Endothelial cell of umbilical vein (primary cell): ENCODE measurements at regions not wholly inside any gene's neighbourhood (a gene's known extent, or its start where the extent isn't known, plus 50 kb on each side); places are given as distances from the start of the nearest gene placed in this dataset.

Experiments
- BruUV-seq: library from RNA; stranded (reverse); fragments of 400-500 nt; replicated peaks from 2 replicates; lab custom pipeline; 2021; lab: Mats Ljungman, UMichigan
- CTCF ChIA-PET: fragments of 300-600, 350-600 bp; sonication (Branson Sonifier 250); formaldehyde crosslinking; loops from one replicate; lab custom pipeline; 2021; ENCODE audit warnings: antibody characterized with exemption, inconsistent platforms; lab: Charles Lee
- POLR2A ChIA-PET: fragments of 300-600, 350-600 bp; sonication (Branson Sonifier 250); formaldehyde crosslinking; loops from one replicate; lab custom pipeline; 2021; ENCODE audit warnings: antibody characterized with exemption, inconsistent platforms; lab: Charles Lee
- DNase-seq: peaks from one replicate; pipeline ENCODE4 v3.0.0-alpha.2; 2011; ENCODE audit warnings: low read depth, low spot score
- FAIRE-seq: peaks from 2 replicates; lab custom pipeline; 2011; peaks lifted over from hg19 to GRCh38; lab: Jason Lieb, UNC
- H2AFZ ChIP-seq: 2 replicates; pipeline ENCODE4 v1.6.0; 2012; ENCODE audit warnings: low read depth, low read length, control low read depth, inconsistent platforms
- H3K27ac ChIP-seq: 2 replicates; pipeline ENCODE4 v1.5.1; 2011; ENCODE audit warnings: low read depth, mild to moderate bottlenecking, control low read depth, low read length, moderate library complexity; ENCODE audit not compliant: insufficient read depth
- H3K27me3 ChIP-seq, 2 experiments: 2 replicates each; pipeline versions ENCODE4 v1.6.0 to v1.6.1; 2011; ENCODE audit warnings: low read length in 2 of 2, mixed read lengths in 1 of 2; ENCODE audit not compliant: control insufficient read depth in 2 of 2, insufficient read depth in 2 of 2
- H3K36me3 ChIP-seq, 2 experiments: 2 replicates in 1 of 2; 3 replicates in 1 of 2; pipeline ENCODE4 v1.5.1; 2011; ENCODE audit warnings: low read length in 2 of 2, mild to moderate bottlenecking in 1 of 2, moderate library complexity in 1 of 2; ENCODE audit not compliant: control insufficient read depth in 2 of 2, insufficient read depth in 2 of 2; ENCODE audit errors: extremely low read depth in 1 of 2
- H3K4me1 ChIP-seq: 3 replicates; pipeline ENCODE4 v1.5.1; 2011; ENCODE audit warnings: mild to moderate bottlenecking, low read length; ENCODE audit not compliant: control insufficient read depth, insufficient read depth; ENCODE audit errors: extremely low read depth
- H3K4me2 ChIP-seq: 2 replicates; pipeline ENCODE4 v1.6.1; 2011; ENCODE audit warnings: low read length, control low read depth, mixed read lengths; ENCODE audit not compliant: insufficient read depth
- H3K4me3 ChIP-seq, 3 experiments: fragments of 200-600 bp in 1 of 3; sonication (generic), shearing (Covaris generic) in 1 of 3; replicated peaks in 1 of 3; 2 replicates each; pipeline ENCODE4 v1.5.1; 2011 to 2016; ENCODE audit warnings: control low read depth in 3 of 3, low read length in 3 of 3, mild to moderate bottlenecking in 2 of 3, inconsistent platforms in 1 of 3, low read depth in 1 of 3, moderate library complexity in 1 of 3; ENCODE audit not compliant: insufficient read depth in 1 of 3
- H3K79me2 ChIP-seq: 2 replicates; pipeline ENCODE4 v1.6.0; 2012; ENCODE audit warnings: low read length, inconsistent platforms; ENCODE audit not compliant: control insufficient read depth, insufficient read depth
- H3K9ac ChIP-seq: replicated peaks from 2 replicates; pipeline ENCODE3; 2011; ENCODE audit warnings: low read length, control low read depth; ENCODE audit not compliant: insufficient read depth; ENCODE audit errors: extremely low read depth
- H3K9me1 ChIP-seq: replicated peaks from 3 replicates; pipeline ENCODE4 v1.6.0; 2011; ENCODE audit warnings: mild to moderate bottlenecking, low read length; ENCODE audit not compliant: control insufficient read depth, insufficient read depth; ENCODE audit errors: extremely low read depth
- H3K9me3 ChIP-seq: replicated peaks from 2 replicates; pipeline ENCODE4 v1.5.1; 2012; ENCODE audit warnings: low read length, inconsistent platforms; ENCODE audit not compliant: control insufficient read depth, insufficient read depth
- H4K20me1 ChIP-seq: replicated peaks from 2 replicates; pipeline ENCODE3; 2011; ENCODE audit warnings: mild to moderate bottlenecking, low read length; ENCODE audit not compliant: control insufficient read depth, insufficient read depth; ENCODE audit errors: extremely low read depth
- EZH2 ChIP-seq: IDR thresholded peaks from 2 replicates; pipeline ENCODE4 v1.6.1; 2012; ENCODE audit warnings: borderline replicate concordance, low read depth, mild to moderate bottlenecking, moderate library complexity, low read length, inconsistent platforms; ENCODE audit not compliant: severe bottlenecking
- FOS ChIP-seq: IDR thresholded peaks from 2 replicates; pipeline ENCODE4 v1.6.1; 2011; ENCODE audit warnings: mild to moderate bottlenecking, low read length, moderate library complexity, borderline replicate concordance; ENCODE audit not compliant: insufficient read depth
- GATA2 ChIP-seq: IDR thresholded peaks from 2 replicates; pipeline ENCODE4 v1.7.0; 2011; ENCODE audit warnings: low read depth, mild to moderate bottlenecking, moderate library complexity, mixed read lengths, low read length; ENCODE audit not compliant: insufficient read length, insufficient read depth
- JUN ChIP-seq: IDR thresholded peaks from 2 replicates; pipeline ENCODE4 v1.6.1; 2011; ENCODE audit warnings: borderline replicate concordance, low read depth; ENCODE audit not compliant: insufficient read length, insufficient read depth
- MAX ChIP-seq: IDR thresholded peaks from 2 replicates; pipeline ENCODE4 v1.6.1; 2011; ENCODE audit not compliant: insufficient read depth, insufficient read length
- MYC ChIP-seq: IDR thresholded peaks from one replicate; pipeline ENCODE4 v1.6.1; 2011; ENCODE audit warnings: mild to moderate bottlenecking, low read depth, low read length
- POLR2A ChIP-seq: IDR thresholded peaks from 2 replicates; pipeline ENCODE4 v1.6.1; 2012; ENCODE audit warnings: low read depth, mild to moderate bottlenecking, control low read depth, low read length
- POLR2AphosphoS5 ChIP-seq: IDR thresholded peaks from 2 replicates; pipeline ENCODE4 v1.6.1; 2012; ENCODE audit warnings: low read depth, mild to moderate bottlenecking, control low read depth, low read length, moderate library complexity; ENCODE audit not compliant: insufficient read depth
- dilution Hi-C: fragments of 300-500 bp; cut with MboI; formaldehyde crosslinking; loops from one replicate; pipeline ENCODE4 v1.15.0; 2019; ENCODE audit warnings: low sequenced_read_pairs; ENCODE audit not compliant: extremely low pct_ligation_motif_present
- intact Hi-C: fragments of 100-400 bp; cut with micrococcal nuclease; formaldehyde crosslinking; loops from one replicate; pipeline ENCODE4 v1.10.0; 2022
- TF ChIP-seq, protein P1 (sequence below), 2 donors: IDR thresholded peaks; 1 replicate in 1 of 2; 2 replicates in 1 of 2; pipeline ENCODE4 v1.5.1; 2011; ENCODE audit warnings: low read length in 2 of 2, mild to moderate bottlenecking in 2 of 2, moderate library complexity in 2 of 2, control low read depth in 1 of 2, inconsistent platforms in 1 of 2, low read depth in 1 of 2; ENCODE audit not compliant: insufficient read depth in 1 of 2; ENCODE audit errors: extremely low read depth in 1 of 2

DNA sequence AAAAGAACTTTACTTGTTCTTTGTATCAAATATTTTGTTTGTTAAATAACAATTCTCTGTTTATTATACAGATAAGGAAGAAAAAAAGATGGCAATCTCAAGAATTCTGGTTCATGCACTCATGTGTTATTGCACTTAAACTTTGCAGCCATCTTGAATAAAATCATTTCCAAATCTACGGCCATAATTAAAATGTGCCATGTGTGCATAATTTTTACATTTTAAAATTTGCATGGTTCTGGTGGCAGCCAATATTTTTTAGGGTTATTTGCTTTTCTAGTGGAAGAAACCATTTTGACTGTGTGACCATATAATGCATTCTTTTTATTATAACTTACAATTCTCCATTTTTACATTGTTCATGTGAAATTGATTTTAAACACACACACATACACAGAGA, 1518.1 kb upstream of the ZEB2 start:
- Histone ChIP-seq H4K20me1 (no peaks in the 10 kb centered on the region), H3K9ac (no peak overlapping the region), H3K9me1 (no peaks in the 10 kb centered on the region), H3K4me2 (no peak overlapping the region), H3K4me1 (no peaks in the 10 kb centered on the region), H2AFZ (no peak overlapping the region), H3K27ac (no peak overlapping the region), H3K36me3 (no peaks in the 10 kb centered on the region), H3K27me3 (no peaks in the 10 kb centered on the region), H3K79me2 (no peaks in the 10 kb centered on the region), H3K9me3 (no peaks in the 10 kb centered on the region), H3K4me3 (no peak overlapping the region)
- FAIRE-seq (no peak), DNase-seq (no peak)
- TF ChIP-seq EZH2 (no peak), FOS (no peak), JUN (no peak), POLR2A (no peak), POLR2AphosphoS5 (no peak), MAX (no peak), MYC (no peak), GATA2 (no peak)
- TF ChIP-seq, protein P1, sequence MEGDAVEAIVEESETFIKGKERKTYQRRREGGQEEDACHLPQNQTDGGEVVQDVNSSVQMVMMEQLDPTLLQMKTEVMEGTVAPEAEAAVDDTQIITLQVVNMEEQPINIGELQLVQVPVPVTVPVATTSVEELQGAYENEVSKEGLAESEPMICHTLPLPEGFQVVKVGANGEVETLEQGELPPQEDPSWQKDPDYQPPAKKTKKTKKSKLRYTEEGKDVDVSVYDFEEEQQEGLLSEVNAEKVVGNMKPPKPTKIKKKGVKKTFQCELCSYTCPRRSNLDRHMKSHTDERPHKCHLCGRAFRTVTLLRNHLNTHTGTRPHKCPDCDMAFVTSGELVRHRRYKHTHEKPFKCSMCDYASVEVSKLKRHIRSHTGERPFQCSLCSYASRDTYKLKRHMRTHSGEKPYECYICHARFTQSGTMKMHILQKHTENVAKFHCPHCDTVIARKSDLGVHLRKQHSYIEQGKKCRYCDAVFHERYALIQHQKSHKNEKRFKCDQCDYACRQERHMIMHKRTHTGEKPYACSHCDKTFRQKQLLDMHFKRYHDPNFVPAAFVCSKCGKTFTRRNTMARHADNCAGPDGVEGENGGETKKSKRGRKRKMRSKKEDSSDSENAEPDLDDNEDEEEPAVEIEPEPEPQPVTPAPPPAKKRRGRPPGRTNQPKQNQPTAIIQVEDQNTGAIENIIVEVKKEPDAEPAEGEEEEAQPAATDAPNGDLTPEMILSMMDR (IDR thresholded peaks at IDR 0.05; ENCODE audit: extremely low read depth in 1 of 2, insufficient read depth in 1 of 2, low read depth in 1 of 2, low read length in 2 of 2) = no peak
- POLR2A ChIA-PET = no interaction called here
- dilution Hi-C loops = no loop called here
- CTCF ChIA-PET = no interaction called here
- BruUV-seq = no TSS peak
- intact Hi-C loops = no loop called here
